ENCODE measurements at regions not wholly inside any gene's neighbourhood (a gene's known extent, or its start where the extent isn't known, plus 50 kb on each side); places are given as distances from the start of the nearest gene placed in this dataset.

DNA sequence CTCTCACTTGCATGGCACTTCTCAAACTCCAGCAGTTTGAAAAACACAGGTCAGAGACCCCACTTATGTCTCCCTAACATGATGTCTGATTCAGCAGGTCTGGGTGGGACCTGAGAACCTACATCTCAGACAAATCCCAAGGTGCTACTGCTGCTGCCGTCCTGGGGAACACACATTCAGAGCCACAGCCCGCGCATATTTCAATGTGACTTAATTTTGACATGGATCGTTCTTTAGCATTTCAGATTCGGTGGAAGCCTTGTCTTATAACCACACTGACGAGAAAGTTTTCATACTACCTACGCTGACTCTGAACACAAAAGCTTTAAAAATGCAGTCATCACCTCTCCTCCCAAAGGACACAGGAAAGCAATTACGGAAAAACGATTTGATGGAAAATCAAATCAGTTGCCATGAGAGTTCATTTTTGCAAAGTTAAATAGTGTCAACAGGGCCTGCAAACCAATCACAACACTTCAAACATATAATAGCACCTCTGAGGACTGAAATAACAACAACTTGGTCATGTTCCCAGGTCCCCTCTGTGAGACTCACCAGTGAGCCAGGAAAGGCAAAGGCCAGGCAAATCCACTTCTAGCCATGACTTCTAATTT is 132.6 kb downstream of the SHANK2 start:
- no peak for DNase-seq

DNA sequence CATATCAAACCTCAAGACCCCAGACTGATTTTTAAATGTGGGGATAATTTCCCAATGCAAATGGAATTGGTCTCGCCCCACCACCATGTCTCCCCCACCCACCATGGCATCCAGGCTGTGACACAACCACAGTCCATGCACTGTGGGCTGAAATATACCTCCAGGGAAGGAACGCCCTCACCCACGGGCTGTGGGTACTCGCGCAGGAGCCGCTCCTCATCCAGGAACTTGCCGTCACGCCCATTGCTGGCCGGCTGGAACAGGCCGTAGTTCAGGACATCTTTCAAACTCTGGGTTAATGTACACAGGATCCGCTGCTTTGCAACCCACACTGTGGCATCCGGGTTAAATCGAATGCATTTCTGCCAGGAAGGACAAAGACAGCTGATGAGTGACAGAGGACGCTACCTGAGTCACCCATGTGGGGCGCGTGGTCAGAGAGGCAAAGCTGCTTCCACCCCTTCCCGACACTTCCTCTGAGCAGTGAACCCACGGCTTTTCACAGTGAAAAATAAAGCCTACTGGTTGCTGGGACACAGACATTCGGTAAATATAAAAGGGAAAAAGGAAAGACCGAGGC is 133.6 kb downstream of the SHANK2 start:
- no peak for DNase-seq

GRCh38 chr11:71117311-71117710 is 135.1 kb downstream of the SHANK2 start:
- no peak for DNase-seq

DNA sequence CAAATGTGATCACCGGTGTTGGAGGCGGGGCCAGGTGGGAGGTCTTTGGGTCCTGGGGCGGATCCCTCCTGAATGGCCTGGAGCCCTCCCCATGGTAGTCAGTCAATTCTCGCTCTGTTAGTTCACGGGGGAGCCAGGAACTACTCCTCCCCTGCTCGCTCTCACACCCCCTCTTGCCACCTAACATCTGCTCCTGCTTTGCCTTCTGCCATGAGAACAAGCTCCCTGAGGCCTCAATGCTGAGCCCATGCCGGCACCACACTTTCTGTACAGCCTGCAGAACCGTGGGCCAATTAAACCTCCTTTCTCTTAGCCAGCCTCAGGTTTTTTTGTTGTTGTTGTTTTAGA is 135.7 kb downstream of the SHANK2 start:
- DNase-seq = no peak

DNA sequence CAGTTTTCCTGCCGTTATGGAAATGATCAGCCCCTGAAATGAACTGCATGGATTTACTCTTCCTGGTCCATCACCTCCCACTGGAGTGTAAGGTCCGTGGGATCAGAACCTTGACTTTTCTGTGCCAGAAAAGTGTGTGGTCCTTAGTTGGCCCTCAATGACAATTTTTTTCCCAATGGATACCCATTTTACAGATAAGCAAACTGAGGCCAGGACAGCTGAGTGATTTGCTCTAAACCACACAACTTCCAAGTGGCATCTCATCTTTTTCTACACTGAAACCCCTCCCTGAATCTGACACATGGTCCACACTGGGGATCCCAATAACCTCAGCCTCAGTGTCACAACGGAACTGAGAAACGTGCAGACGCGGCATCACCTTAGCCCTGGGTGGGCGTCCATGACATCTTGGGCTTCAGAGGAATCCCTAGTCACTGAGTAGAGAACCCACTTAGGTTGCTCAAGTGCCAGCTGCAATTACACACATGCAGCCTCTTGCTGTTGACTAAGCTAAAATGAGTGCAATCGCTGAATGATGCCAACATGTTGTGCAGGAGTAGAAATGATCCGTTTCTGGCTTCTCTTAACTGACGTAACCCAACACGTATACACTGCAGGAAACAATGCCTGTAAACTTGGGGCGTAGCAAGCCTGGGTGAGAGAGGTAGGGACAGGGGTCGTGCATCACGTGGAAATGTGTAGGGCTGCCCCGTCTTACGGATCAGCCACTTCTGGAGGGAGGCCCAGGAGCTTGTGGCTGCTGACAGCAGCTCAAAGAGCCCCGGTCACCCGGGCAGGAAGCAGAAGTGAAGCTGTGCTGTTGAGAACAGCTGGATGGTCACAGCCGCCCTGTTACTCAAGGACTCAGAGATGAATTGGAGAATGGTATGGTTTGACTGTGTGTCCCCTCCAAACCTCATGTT is 136.3 kb downstream of the SHANK2 start:
- no peak for DNase-seq

DNA sequence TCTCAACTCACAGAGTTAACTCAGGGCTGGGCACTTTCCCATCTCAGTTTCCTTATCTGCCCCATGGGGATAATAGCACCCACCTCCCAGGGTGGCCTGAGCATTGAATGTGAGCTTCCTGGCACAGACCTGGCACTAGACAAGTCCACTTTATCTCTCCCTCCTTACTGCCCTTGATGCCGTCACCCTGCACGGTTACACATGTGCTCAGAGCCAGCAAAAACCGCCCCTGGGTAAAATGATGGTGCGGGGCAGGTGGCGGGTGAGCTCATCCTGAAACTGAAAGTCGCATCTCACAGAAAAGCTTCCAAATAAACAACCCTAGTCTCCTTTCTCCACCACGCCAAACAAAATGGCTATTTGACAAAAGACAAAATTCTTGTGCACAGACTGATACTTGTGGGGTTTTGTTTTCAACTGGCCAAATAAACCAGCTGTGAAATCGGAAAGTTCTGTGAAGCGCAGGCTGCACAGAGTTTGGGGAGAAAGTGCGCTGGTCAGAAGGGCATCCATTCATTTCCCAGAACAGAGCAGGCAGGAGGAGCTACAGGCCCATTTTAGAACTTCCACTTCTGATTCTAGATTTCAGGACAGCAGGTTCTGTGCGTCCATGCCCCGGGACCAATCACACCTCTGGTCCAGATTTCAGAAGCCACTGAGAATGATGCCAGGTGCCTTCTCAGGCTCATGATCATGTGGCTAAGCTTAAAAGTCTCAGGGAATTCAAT is 138.1 kb downstream of the SHANK2 start:
- DNase-seq = no peak

DNA sequence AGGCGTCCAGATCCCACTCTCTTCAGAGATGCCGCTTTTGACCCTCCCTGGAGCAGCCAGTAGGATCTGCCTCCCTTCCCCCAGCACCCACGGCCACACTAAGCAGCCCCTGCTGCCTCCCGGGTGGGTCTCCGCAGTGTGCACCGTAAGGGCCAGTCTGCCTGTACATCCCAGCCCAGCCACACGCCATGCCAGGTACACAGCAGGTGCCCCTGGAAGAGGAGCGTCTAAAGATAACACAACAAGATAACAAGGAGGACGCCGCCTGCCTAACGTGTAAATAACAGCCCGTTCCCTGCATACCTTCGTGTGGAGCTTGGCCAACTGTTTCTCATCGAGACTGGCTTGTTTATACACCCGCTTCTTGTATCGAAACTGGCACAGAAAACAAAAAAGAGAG is 139.4 kb downstream of the SHANK2 start:
- no peak for DNase-seq

- DNase-seq = no peak
These were observed 139.9 kb downstream of the SHANK2 start for GRCh38 chr11:71112454-71112853.

DNA sequence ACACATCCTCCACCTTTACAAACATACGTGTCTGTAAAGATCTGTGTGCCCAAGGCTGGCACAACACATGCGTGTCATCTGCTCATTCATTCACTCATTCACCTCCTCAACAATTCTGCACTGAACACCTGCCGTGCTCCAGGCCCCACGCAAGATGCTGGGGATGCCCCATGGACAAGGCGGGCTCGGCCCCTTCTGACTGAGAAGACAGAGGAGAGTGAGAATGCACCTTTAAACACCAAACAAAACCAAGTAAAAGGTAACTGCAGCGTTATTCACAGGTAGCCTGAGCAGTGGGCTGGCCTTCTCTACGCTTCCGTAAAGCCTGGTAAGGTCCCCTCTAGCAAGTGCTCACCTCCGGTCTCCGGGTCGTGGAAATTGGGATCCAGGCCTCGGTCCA is 142.8 kb downstream of the SHANK2 start:
- no peak for DNase-seq

GRCh38 chr11:71109186-71109585 is 143.2 kb downstream of the SHANK2 start:
- no peak for DNase-seq

DNA sequence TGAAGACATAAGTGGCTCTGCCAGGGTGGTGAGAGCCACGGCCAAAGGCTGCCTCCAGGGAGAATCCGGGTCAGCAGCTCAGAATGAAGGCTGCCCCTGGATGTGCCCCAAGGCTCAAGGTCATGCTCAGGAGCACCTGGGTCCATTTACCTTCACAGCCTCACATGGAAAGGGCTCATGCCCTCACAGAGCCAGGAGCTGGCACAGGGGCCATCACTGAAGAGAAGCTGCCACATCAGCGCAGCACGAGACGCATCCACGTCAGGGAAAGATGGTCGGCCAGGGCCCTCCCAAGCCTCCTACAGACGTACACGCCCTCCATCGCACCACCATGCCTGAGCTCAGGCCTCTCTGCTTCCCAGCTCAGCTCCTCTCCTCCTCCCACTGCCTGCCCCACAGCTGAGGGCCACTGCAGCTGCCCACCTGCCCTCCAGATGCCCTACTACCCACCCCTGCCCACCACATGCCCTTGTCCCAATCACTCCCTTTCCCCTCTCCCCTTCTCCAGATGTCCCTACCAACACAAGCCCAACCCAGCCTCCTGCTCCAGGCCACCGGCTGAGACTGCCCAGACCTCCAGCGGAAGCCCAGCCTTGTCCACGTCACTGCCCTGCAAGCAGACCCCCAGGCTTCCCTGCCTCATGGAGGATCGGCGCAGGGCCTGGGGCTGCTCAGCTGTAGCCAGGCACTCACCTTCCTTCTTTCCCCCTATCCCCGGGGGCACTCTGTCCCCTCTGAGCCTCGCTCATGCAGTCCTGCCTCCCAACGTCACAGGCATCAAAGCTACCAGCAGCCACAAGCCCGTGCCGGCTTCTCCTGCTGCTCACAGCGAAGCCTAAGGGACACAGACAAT is 144.1 kb downstream of the SHANK2 start:
- DNase-seq = no peak

- no peak for DNase-seq
These were observed 145.7 kb downstream of the SHANK2 start for GRCh38 chr11:71106671-71107070.

DNA sequence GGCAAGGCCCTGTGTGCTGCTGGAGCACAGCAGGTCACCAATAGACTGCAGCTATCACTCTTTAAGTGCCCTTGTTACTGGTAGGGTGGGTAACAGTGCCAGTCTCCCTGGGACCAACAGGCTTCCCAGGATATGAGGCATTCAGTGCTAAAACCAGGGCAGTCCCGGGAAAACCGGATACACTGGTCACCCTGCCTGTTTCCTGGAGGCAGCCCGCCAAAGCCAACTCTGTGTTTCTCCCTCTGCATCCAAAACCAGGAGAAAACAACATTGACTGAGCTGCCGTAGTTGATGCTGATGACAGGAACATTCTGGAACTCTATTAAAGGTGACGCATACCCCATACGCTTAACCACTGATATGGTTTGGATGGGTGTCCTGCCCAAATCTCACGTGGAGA is 149.1 kb downstream of the SHANK2 start:
- no peak for DNase-seq

GRCh38 chr11:71102251-71102995 is 150.0 kb downstream of the SHANK2 start:
- no peak for DNase-seq

DNA sequence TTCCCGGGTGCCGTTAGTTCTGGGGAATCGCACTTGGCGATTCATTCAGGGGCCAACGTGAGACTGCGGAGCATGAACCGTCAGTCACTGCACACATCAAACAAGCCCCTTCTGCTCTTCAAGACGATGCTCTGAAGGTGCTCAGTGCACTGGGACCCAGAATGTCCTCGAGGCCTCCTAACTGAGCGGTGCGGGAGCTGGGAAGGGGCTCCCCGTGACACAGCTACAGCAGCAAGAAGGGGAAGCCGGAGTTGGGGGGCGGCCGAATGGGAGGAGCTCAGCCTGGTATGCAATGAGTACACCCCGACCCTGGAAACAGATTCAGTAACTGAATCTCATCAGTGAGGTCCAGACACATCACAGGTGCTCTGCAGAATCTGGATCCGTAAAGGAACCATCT is 150.8 kb downstream of the SHANK2 start:
- no peak for DNase-seq

DNA sequence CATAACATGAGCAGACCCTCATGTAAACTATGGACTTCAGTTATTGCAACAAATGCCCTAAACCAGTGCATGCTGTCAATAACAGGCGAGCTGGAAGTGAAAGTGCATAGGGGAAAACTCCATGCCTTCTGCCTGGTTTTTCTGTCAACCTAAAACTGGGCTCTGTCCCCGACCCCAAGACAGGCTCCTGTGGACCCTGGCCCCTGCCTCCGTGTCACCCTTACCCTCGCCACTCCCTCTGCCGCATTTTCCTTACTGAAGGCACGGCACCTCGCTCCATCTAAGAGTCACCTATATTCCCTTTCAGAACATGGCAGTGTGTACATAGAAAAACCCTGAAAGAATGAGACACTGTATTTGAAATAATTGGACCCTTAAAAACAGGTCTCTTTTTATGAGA is 151.3 kb downstream of the SHANK2 start:
- DNase-seq = no peak

GRCh38 chr11:71098776-71099175 is 153.6 kb downstream of the SHANK2 start:
- DNase-seq = no peak

DNA sequence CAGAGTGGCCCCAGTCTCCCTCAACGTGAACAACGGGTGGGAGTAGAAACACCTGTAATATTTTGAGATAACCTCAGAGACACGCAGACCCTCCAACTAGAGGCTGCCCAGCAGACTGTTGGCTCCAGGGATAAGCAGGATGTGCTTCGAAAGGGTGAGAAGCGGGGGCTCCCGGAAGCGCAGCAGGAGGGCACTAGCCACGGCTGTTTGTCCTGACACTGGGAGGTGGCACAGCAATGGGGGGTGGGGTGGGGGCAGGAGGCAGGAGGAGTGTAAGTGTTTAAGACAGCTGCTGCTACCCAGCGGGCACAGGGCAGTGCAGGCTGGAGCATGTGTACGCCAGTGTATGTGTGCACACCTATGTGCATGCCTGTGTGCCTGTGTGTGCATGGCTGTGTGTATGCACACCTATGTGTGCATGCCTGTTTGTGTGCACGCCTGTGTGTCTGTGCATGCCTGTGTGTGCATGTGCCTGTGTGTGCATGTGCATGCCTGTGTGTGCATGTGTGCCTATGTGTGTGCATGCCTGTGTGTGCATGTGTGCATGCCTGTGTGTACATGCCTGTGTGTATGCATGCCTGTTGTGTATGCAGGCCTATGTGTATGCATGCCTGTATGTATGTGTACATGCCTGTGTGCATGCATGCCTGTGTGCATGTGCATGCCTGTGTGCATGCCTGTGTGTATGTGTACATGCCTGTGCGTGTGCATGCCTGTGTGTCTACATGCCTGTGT is 154.7 kb downstream of the SHANK2 start:
- no peak for DNase-seq

DNA sequence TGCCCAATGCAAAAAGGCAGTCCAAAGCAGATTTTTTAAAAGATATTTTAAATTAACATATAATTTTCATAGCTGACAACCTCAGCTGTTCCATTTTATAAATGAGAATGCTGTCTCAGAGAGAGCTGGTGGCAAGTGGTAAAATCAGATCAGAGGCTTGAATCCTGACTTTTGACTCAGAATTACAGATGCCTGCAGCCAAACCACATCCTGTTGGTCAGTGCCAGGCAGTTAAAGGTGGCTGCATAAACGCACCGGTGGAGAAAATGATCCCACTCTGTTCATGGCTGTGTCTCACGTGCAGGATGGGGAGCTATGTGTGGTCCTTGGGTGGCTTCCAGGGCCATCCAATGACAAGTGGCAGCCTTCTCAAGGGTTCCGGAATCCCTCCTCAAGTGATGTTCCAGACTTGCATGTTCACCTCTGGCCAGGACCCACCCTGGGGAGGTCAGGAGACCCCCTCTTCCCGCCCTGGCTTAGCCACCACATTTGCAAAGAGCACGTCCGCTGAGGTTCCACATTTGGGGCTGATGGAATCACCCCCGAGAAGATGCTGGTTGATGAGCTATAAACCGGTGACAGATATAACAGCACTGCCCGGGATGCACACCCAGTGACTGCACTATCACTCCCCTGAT is 155.5 kb downstream of the SHANK2 start:
- DNase-seq = no peak

DNA sequence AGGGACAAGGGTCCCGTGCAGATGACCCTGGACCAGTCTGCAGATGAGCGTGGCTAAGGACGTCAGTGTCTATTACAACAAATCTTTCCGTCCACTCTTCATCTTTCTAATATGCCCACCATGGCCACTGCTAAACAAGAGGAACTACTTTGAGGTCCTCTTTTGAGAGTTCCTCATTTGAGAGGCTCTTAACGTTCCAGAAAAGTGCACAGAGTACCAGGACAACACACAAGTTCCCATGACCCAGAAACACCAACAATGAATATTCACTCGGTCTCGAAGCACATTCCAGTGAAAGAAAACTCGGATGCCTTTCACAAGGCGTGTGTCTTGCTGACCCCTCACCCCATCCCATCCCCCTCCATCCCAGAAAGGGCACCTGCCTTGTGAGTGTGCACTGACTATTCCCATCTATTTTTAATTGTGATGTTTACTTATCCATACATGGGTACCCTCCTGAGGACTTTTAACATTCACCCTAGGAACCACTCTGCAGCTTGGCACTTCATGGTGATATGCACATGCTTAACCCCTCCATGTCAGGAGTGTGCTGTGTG is 157.0 kb downstream of the SHANK2 start:
- no peak for DNase-seq
